Activated CD4-positive, alpha-beta T cell treated with anti-CD3 and anti-CD28 coated beads for 36 hours (primary cell): ENCODE measurements at regions not wholly inside any gene's neighbourhood (a gene's known extent, or its start where the extent isn't known, plus 50 kb on each side); places are given as distances from the start of the nearest gene placed in this dataset.

Experiments used
- ATAC-seq: fragments of 200-7000 bp; cut with Tn5 transposase; one replicate; pipeline ENCODE4 v1.10.0; 2021; ENCODE audit warnings: mild to moderate bottlenecking, moderate library complexity
- CTCF ChIA-PET: fragments of 350-600 bp; sonication (Branson Sonifier 250); formaldehyde crosslinking; loops from one replicate; lab custom pipeline; 2021; ENCODE audit warnings: antibody characterized with exemption; lab: Charles Lee
- POLR2A ChIA-PET: fragments of 350-600 bp; sonication (Branson Sonifier 250); formaldehyde crosslinking; loops from one replicate; lab custom pipeline; 2021; ENCODE audit warnings: antibody characterized with exemption, inconsistent platforms; lab: Charles Lee
- DNase-seq: peaks from one replicate; pipeline ENCODE4 v3.0.0-alpha.2; 2020
- H3K27ac Mint-ChIP-seq: one replicate; pipeline ENCODE4 v1.8.0; 2021; ENCODE audit warnings: mixed read lengths
- H3K27me3 Mint-ChIP-seq: one replicate; pipeline ENCODE4 v1.8.0; 2021; ENCODE audit warnings: mixed read lengths
- H3K36me3 Mint-ChIP-seq: one replicate; pipeline ENCODE4 v1.8.0; 2021; ENCODE audit warnings: low read depth, mixed read lengths
- H3K4me1 Mint-ChIP-seq: one replicate; pipeline ENCODE4 v1.8.0; 2021; ENCODE audit warnings: mixed read lengths
- H3K4me3 Mint-ChIP-seq: one replicate; pipeline ENCODE4 v1.8.0; 2021; ENCODE audit warnings: mild to moderate bottlenecking, moderate library complexity, mixed read lengths
- H3K9me3 Mint-ChIP-seq: one replicate; pipeline ENCODE4 v1.8.0; 2021; ENCODE audit warnings: low read depth, mixed read lengths
- intact Hi-C, 2 experiments: fragments of 100-400 bp; cut with DNase I in 1 of 2; cut with micrococcal nuclease in 1 of 2; formaldehyde crosslinking; loops; one replicate each; pipeline versions ENCODE4 v1.14.2 to v1.15.1; 2022 to 2024; cut with DNase I, micrococcal nuclease

DNA sequence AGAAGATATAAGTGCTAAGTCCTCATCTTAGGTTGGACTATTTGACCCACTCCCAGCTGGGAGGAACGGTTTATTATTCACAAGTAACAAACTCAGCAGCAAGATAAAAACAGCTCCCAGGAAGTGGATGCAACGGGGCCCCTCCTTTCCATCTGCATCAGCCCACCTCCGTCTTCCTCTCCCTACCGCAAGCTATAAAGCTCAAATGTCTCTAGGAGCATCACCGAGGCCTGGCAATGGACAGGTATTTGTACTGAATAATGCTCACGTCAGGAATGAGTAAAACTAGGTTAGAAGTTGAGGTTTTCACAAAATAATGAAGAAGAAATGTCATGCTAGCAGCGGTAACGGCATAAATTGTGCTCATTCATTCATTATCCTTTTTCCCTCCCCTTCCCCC lies 408.7 kb upstream of the PSMD7 start:
- Mint-ChIP-seq H3K4me3 (no peak overlapping the region), H3K27me3 (peaks cover 42% of the 10 kb centered on the region), H3K4me1 (peaks cover 17% of the 10 kb centered on the region), H3K27ac (no peak overlapping the region), H3K9me3 (no peaks in the 10 kb centered on the region), H3K36me3 (no peaks in the 10 kb centered on the region)
- POLR2A ChIA-PET = no interaction called here
- DNase-seq (peak; percentile 9), ATAC-seq (no peak)
- CTCF ChIA-PET = no interaction called here
- intact Hi-C loops = no loop called here

DNA sequence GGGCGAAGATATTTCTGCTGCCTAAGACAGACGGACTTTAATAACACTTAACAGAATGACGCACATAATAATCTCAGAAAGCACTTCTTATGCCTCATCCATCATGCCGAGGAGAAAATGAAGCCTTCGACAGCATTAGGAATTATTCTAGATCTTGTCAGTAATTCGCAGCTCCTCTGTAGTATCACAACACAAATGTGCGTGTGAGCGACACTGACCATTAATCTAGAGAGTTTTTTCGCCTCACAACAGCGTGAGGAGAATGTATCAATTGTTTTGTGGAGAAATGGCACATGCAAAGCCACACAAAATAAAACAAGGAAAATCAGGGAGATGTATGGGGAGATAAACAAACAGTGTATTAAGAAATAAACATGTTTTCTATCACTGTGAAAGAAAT lies 410.2 kb upstream of the PSMD7 start:
- Mint-ChIP-seq H3K27ac (no peak overlapping the region), H3K4me3 (no peak overlapping the region), H3K36me3 (no peaks in the 10 kb centered on the region), H3K27me3 (peaks cover 39% of the 10 kb centered on the region), H3K4me1 (peaks cover 15% of the 10 kb centered on the region), H3K9me3 (no peaks in the 10 kb centered on the region)
- ChIA-PET CTCF (no interaction called here), POLR2A (no interaction called here)
- ATAC-seq (no peak), DNase-seq (no peak)
- intact Hi-C loops = no loop called here

DNA sequence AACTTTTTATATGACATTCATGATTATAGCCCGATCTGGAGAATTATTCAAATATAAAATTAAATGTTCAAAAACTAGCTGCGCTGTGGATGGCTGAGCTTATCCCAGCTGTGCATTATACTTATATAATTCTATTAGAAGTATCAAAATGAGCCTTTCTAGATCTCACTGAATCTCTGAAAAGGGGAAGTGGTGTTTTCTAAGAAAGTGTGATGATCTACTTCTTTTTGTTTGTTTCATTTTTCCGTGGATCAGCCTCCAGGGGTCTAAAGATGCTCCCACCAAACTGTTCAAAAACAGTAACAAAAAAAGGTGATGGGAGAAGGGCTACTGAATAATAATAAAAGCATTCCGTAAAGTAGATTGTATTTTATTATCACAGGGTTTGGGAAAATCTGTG lies 411.3 kb upstream of the PSMD7 start:
- no peak overlapping the region for H3K4me3 Mint-ChIP-seq
- ATAC-seq (no peak), DNase-seq (no peak)
- peaks cover 30% of the 10 kb centered on the region for H3K27me3 Mint-ChIP-seq
- intact Hi-C loops = no loop called here
- H3K36me3 Mint-ChIP-seq = no peaks in the 10 kb centered on the region
- no peaks in the 10 kb centered on the region for H3K9me3 Mint-ChIP-seq
- H3K27ac Mint-ChIP-seq = no peak overlapping the region
- ChIA-PET CTCF (no interaction called here), POLR2A (no interaction called here)
- peaks cover 4% of the 10 kb centered on the region for H3K4me1 Mint-ChIP-seq

DNA sequence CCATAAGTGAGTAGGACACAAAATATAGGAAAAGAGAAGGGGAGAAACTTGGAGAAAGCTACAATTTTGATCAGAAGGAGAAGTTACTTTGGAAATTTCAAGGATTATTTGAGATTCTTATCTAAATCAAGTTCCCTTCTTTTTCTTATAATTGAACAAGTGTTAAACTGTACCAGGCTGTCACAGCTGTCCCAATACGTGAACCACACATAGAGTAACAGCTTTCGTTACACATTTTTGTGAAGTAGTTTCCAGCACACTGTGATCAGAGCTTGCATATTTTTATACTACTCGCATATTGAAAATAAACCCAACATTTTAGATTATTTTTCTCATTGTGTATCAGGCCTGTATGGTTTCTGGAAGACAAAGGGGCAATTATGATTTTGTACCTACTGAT lies 412.8 kb upstream of the PSMD7 start:
- POLR2A ChIA-PET = no interaction called here
- CTCF ChIA-PET = interaction anchor here (0.6 to 1.2 kb wide), 2 partner anchors 45 to 1534 kb away, joined by 4 read pairs; no protein-coding TSS in a partner anchor
- intact Hi-C loops = no loop called here
- Mint-ChIP-seq H3K27ac (no peak overlapping the region), H3K27me3 (peaks cover 20% of the 10 kb centered on the region), H3K9me3 (no peaks in the 10 kb centered on the region), H3K4me3 (no peak overlapping the region), H3K36me3 (no peaks in the 10 kb centered on the region), H3K4me1 (peaks cover 4% of the 10 kb centered on the region)
- ATAC-seq = no peak
- DNase-seq = no peak

DNA sequence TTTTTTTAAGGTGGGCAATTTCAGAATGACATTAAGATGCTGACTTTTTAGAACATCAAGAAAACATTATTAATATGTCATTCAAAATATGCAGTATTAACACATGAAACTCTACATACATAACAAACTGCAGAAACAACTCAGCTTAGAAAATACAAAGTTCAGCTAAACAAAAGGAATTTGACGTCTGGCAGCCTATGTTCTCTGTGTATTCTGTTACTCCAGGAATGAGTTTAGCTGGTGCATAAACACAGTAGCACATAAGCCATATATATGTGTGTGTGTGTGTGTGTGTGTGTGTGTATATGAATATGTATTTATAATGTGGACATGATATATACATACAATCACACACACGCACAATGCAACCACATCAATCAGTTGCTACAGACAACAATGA lies 413.5 kb upstream of the PSMD7 start:
- no peaks in the 10 kb centered on the region for H3K9me3 Mint-ChIP-seq
- no peak overlapping the region for H3K27ac Mint-ChIP-seq
- H3K27me3 Mint-ChIP-seq = peaks cover 16% of the 10 kb centered on the region
- intact Hi-C loops = no loop called here
- no peak for DNase-seq
- no peak for ATAC-seq
- H3K4me1 Mint-ChIP-seq = peaks cover 4% of the 10 kb centered on the region
- ChIA-PET POLR2A (no interaction called here), CTCF (interaction anchor here (0.8 to 1.9 kb wide), 4 partner anchors 9 to 44 kb away, joined by 3 to 7 read pairs (median 4); no protein-coding TSS in a partner anchor)
- H3K4me3 Mint-ChIP-seq = no peak overlapping the region
- no peaks in the 10 kb centered on the region for H3K36me3 Mint-ChIP-seq

DNA sequence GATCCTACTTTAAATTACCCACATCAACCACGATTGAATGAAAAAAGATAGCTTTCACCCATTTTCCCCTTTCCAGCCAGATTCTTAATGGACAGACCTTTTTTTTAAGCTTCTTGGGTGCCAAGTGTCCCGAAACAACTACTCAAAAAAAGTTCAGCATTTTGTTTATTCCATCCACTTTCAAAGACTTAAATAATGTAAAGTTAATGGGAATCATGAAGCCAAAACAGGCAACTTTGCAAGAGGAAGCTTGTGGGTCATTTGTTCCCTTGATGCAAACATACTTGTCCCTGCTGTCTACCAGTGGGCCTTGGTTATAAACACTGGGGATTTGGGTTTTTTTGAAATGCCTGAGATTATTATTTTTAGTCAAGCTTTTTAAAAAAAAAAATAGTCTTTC lies 414.0 kb upstream of the PSMD7 start:
- Mint-ChIP-seq H3K27me3 (peaks cover 11% of the 10 kb centered on the region), H3K4me3 (no peak overlapping the region), H3K36me3 (no peaks in the 10 kb centered on the region), H3K27ac (no peak overlapping the region), H3K4me1 (no peaks in the 10 kb centered on the region), H3K9me3 (no peaks in the 10 kb centered on the region)
- intact Hi-C loops = no loop called here
- POLR2A ChIA-PET = no interaction called here
- DNase-seq = no peak
- no peak for ATAC-seq
- CTCF ChIA-PET = interaction anchor here (0.8 to 1.9 kb wide), 3 partner anchors 9 to 16 kb away, joined by 3 to 7 read pairs (median 3); no protein-coding TSS in a partner anchor

DNA sequence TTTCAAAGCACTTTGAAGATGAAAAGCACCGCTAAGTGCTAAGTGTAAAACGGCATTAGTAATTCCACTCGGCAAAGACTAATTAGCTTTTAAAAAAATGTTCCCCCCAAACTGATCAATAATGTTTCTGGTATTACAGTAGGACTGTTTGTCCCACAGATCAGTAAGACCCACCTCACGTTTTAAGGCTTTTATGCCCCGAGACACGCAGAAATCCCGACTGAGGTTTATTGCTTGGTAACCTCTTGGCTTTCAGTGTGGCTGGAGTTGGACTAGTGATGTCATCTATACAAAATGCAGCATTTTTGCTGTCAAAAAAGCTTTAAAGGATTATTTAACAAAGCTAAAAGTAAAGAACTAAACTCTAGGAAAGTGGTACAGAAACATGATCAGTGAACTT lies 414.6 kb upstream of the PSMD7 start:
- ChIA-PET POLR2A (no interaction called here), CTCF (interaction anchor here (1.9 kb wide), 1 partner anchor 10 kb away, joined by 7 read pairs; no protein-coding TSS in a partner anchor)
- intact Hi-C loops = no loop called here
- Mint-ChIP-seq H3K4me3 (no peak overlapping the region), H3K36me3 (no peaks in the 10 kb centered on the region), H3K27me3 (peaks cover 11% of the 10 kb centered on the region), H3K9me3 (no peaks in the 10 kb centered on the region), H3K27ac (no peak overlapping the region), H3K4me1 (no peaks in the 10 kb centered on the region)
- ATAC-seq (no peak), DNase-seq (no peak)

DNA sequence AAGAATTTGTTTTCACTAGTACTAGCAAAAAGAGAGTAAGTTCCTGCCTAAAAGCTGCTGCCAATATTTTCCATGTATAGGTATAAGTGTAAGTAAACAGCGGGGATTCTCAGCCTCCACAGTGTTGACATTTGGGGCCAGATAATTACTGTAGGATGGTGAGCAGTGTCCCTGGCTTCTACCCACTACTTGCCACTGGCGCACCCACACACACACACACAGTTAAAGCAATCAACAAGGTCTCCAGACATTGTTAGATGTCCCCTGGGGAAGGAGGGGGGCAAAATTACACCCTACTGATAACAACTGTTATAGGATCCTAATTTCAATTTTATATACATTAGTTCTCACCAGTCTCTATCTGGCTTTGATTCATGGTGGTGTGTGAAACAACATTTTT lies 417.0 kb upstream of the PSMD7 start:
- ChIA-PET CTCF (no interaction called here), POLR2A (no interaction called here)
- Mint-ChIP-seq H3K4me1 (no peaks in the 10 kb centered on the region), H3K36me3 (no peaks in the 10 kb centered on the region), H3K4me3 (no peak overlapping the region), H3K9me3 (no peaks in the 10 kb centered on the region), H3K27me3 (peaks cover 2% of the 10 kb centered on the region), H3K27ac (no peak overlapping the region)
- DNase-seq (no peak), ATAC-seq (no peak)
- intact Hi-C loops = loop anchor here in 1 of 2 experiments (2.0 to 10.0 kb wide), 3 partner anchors 1045 to 1755 kb away; no protein-coding TSS in a partner anchor

DNA sequence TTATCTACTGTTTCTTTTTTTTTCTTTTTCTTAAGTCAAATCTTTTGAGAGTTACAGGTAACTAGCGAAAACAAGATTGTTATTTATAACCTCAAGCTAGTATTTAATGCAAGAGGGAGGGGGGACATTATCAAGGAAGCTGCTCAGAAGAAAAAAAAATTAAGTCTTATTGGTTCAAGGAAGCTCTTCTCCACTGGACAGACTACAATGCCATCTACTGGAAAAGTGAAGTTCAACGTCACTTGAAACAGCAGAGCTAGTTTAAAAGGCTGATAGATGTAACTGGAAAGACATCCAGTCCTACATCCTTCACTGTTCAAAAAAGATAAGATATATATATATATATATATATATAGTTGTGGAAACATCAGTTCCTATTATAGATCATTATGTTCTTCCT lies 418.0 kb upstream of the PSMD7 start:
- intact Hi-C loops = loop anchor here in 1 of 2 experiments (2.0 to 10.0 kb wide), 3 partner anchors 1044 to 1754 kb away; no protein-coding TSS in a partner anchor
- DNase-seq (no peak), ATAC-seq (no peak)
- Mint-ChIP-seq H3K27me3 (peaks cover under 1% of the 10 kb centered on the region), H3K36me3 (no peaks in the 10 kb centered on the region), H3K27ac (no peak overlapping the region), H3K9me3 (no peaks in the 10 kb centered on the region), H3K4me1 (no peaks in the 10 kb centered on the region), H3K4me3 (no peak overlapping the region)
- ChIA-PET POLR2A (interaction anchor here (0.7 kb wide), 1 partner anchor 1594 kb away, joined by 4 read pairs; no protein-coding TSS in a partner anchor), CTCF (interaction anchor here (1.1 kb wide), 1 partner anchor 1046 kb away, joined by 5 read pairs; no protein-coding TSS in a partner anchor)

DNA sequence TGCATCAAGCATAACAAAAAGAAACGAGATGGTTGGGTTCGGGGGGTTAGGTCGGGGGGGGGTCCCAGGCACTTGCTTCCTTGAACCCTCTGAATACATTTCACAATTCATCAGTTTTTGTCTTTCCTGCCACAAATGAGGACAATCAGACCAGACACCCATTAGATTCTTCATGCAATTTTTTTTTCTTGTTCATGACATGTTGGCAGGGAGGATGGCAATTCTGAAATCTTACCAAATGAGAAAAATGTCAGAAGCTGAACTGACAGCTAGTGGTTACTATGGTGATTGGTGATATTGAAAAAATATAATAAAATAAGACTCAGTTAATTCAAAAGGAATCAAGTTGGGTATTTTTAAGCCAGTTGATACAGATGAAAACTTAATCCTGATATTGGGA lies 419.5 kb upstream of the PSMD7 start:
- CTCF ChIA-PET = no interaction called here
- Mint-ChIP-seq H3K27me3 (no peaks in the 10 kb centered on the region), H3K36me3 (no peaks in the 10 kb centered on the region), H3K9me3 (no peaks in the 10 kb centered on the region), H3K4me3 (no peak overlapping the region), H3K27ac (no peak overlapping the region), H3K4me1 (no peaks in the 10 kb centered on the region)
- POLR2A ChIA-PET = no interaction called here
- intact Hi-C loops = loop anchor here in 1 of 2 experiments (10.0 kb wide), 2 partner anchors 1042 to 1372 kb away; no protein-coding TSS in a partner anchor
- DNase-seq (no peak), ATAC-seq (no peak)

DNA sequence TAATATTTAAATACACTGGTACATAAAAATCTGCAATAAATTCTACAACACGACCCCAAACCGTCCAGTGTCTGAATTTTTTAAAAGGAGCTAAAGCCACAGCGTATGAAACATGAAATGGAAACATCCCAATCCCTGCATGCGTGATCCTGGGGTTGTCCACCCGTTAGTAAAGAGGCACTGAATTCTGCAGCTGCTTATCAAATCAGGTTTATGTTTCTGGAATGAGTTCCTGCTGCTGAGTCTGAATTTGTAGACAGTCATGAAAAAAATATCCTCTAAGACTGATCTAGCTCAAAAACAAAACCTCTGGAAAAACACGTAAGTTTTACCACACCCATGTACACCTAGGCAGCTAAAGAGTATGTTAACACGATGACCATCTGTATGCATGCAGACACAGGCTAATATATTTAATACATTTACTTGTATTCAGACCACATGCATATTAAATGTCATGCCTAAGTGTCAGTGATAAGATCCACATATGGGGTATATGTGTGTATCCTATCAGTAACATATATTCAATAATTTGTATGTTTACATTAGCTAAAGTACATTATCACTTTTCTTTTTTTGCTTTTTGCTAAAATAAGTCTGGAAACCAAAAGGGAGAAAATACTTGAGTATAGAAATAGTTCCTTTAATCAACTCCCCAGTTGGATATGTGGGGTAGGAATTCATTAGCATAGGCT lies 420.5 kb upstream of the PSMD7 start:
- Mint-ChIP-seq H3K9me3 (no peaks in the 10 kb centered on the region), H3K36me3 (no peaks in the 10 kb centered on the region), H3K4me3 (no peak overlapping the region), H3K27me3 (no peaks in the 10 kb centered on the region), H3K4me1 (no peaks in the 10 kb centered on the region), H3K27ac (no peak overlapping the region)
- POLR2A ChIA-PET = no interaction called here
- ATAC-seq (no peak), DNase-seq (no peak)
- intact Hi-C loops = loop anchor here in 1 of 2 experiments (10.0 kb wide), 2 partner anchors 1041 to 1371 kb away; no protein-coding TSS in a partner anchor
- CTCF ChIA-PET = no interaction called here

DNA sequence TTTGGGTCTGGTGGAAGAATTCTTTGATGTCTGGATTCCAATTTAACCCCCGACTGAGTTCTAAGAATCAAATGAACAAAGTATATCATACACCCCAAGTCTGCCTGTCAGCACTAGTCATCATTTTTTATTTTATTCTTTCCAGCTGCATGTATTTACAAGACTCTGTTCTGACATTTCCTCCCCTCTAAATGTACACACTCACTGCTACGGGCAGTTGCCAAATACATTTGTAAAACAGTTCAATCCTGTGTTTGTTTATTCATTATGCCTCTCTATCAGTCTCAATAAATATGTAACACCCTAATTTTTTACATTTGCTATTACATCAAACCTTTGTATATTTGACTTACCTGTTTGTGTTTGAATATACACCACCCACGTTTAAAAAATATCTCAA lies 422.3 kb upstream of the PSMD7 start:
- Mint-ChIP-seq H3K27ac (no peak overlapping the region), H3K27me3 (no peaks in the 10 kb centered on the region), H3K36me3 (no peaks in the 10 kb centered on the region), H3K9me3 (no peaks in the 10 kb centered on the region), H3K4me3 (no peak overlapping the region), H3K4me1 (no peaks in the 10 kb centered on the region)
- no peak for ATAC-seq
- ChIA-PET POLR2A (interaction anchor here (0.6 kb wide), 1 partner anchor 22 kb away, joined by 3 read pairs; no protein-coding TSS in a partner anchor), CTCF (interaction anchor here (0.6 kb wide), 1 partner anchor 1059 kb away, joined by 3 read pairs; no protein-coding TSS in a partner anchor)
- intact Hi-C loops = loop anchor here in 1 of 2 experiments (10.0 kb wide), 2 partner anchors 1040 to 1370 kb away; no protein-coding TSS in a partner anchor
- DNase-seq = no peak
